Karpas-422 (cell line): ENCODE measurements at regions not wholly inside any gene's neighbourhood (a gene's known extent, or its start where the extent isn't known, plus 50 kb on each side); places are given as distances from the start of the nearest gene placed in this dataset.

Experiments
- DNase-seq: peaks from one replicate; pipeline ENCODE4 v3.0.0-alpha.2; 2015
- H2AFZ ChIP-seq: fragments of 200-600 bp; sonication (generic); 2 replicates; pipeline ENCODE4 v1.6.1; 2014; ENCODE audit warnings: antibody characterized with exemption, low read length, mixed read lengths
- H3K27ac ChIP-seq: fragments of 200-600 bp; sonication (generic); 2 replicates; pipeline ENCODE4 v1.5.1; 2014; ENCODE audit warnings: mild to moderate bottlenecking, low read length, moderate library complexity
- H3K27me3 ChIP-seq: fragments of 200-600 bp; sonication (generic); 2 replicates; pipeline ENCODE4 v1.6.1; 2014; ENCODE audit warnings: low read length, mixed read lengths
- H3K36me3 ChIP-seq: fragments of 200-600 bp; sonication (generic); 2 replicates; pipeline ENCODE4 v1.6.1; 2014; ENCODE audit warnings: low read length, mixed read lengths; ENCODE audit not compliant: insufficient read depth
- H3K4me1 ChIP-seq: fragments of 200-600 bp; sonication (generic); 2 replicates; pipeline ENCODE4 v1.6.1; 2014; ENCODE audit warnings: mild to moderate bottlenecking, low read length, mixed read lengths
- H3K4me2 ChIP-seq: fragments of 200-600 bp; sonication (generic); 2 replicates; pipeline ENCODE4 v1.6.1; 2014; ENCODE audit warnings: low read length, low read depth, mild to moderate bottlenecking; ENCODE audit not compliant: poor library complexity, severe bottlenecking
- H3K4me3 ChIP-seq: fragments of 200-600 bp; sonication (generic); 2 replicates; pipeline ENCODE4 v1.5.1; 2014; ENCODE audit warnings: mild to moderate bottlenecking, antibody characterized with exemption, low read length, mixed read lengths
- H3K79me2 ChIP-seq: fragments of 200-600 bp; sonication (generic); 2 replicates; pipeline ENCODE4 v1.6.1; 2014; ENCODE audit warnings: mild to moderate bottlenecking, low read length, mixed read lengths
- H3K9ac ChIP-seq: fragments of 200-600 bp; sonication (generic); 2 replicates; pipeline ENCODE4 v1.6.0; 2014; ENCODE audit warnings: low read length
- H3K9me2 ChIP-seq: fragments of 200-600 bp; sonication (generic), shearing (Covaris generic); replicated peaks from 2 replicates; pipeline ENCODE4 v1.6.0; 2014; ENCODE audit warnings: mild to moderate bottlenecking, low read length, moderate library complexity; ENCODE audit not compliant: insufficient read depth
- H3K9me3 ChIP-seq: fragments of 300-700, 200-600 bp; sonication (generic); 2 replicates; pipeline ENCODE4 v1.6.1; 2014; ENCODE audit warnings: low read length, mixed read lengths
- H4K20me1 ChIP-seq: fragments of 200-600 bp; sonication (generic); 2 replicates; pipeline ENCODE4 v1.6.1; 2014; ENCODE audit warnings: mild to moderate bottlenecking, antibody characterized with exemption, low read length, low read depth; ENCODE audit not compliant: insufficient read depth

DNA sequence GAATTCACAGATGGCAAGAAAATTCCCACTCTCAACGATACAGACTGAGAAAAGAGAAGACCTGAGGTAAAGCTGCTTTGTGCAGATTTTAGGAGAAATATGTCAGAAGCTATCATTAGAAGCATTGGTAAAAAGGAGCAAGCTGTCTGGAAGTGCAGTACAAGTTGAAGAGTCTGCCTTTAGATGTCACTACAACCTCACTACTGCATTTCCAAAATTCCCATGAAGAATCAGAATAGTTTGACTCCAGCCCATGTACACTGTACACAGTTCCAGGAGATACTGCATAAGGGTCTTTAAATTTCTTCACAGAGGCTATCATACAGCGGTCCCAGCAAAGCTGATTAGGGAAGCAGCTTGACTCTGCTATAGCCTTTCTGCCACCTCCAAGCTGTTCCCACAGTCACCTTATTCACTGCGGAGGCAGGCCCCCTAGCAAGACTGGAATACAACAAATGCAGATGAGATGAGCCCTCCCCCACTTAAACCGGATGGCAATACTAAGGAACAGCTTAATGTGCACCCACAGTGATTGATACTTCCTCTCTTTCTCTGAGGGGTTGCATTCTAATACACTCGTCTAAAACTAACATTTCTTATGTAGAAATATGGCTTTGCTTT is 527.4 kb downstream of the TMEM182 start:
- Histone ChIP-seq H3K4me3 (no peak overlapping the region), H3K9me2 (no peaks in the 10 kb centered on the region), H3K27me3 (no peaks in the 10 kb centered on the region), H3K27ac (no peak overlapping the region), H2AFZ (no peak overlapping the region), H3K9me3 (no peaks in the 10 kb centered on the region), H3K36me3 (no peaks in the 10 kb centered on the region), H3K9ac (no peak overlapping the region), H3K4me2 (no peak overlapping the region), H3K79me2 (no peaks in the 10 kb centered on the region), H3K4me1 (no peaks in the 10 kb centered on the region), H4K20me1 (no peaks in the 10 kb centered on the region)
- no peak for DNase-seq

DNA sequence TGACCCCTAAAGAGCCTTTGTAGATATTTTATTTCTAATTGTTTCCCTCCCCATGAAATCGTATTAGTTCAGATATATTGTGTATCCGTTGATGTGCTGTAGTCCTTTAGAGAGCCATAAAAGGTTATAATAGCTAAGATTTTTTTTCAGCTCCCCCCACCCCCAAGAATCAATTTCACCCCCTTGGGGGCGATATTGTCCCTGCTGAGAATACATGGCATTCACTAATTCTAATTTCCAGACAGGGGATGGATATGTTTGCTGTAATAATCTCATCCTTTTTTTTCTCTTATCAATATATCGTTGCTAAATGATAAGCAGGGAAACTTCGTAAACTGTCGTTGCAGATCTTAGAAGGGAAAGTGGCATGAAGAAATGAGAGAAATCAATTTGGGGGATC is 530.7 kb downstream of the TMEM182 start:
- Histone ChIP-seq H3K9me2 (no peaks in the 10 kb centered on the region), H3K79me2 (no peaks in the 10 kb centered on the region), H2AFZ (no peak overlapping the region), H3K4me2 (no peak overlapping the region), H3K27me3 (no peaks in the 10 kb centered on the region), H3K27ac (no peak overlapping the region), H4K20me1 (no peaks in the 10 kb centered on the region), H3K4me1 (no peaks in the 10 kb centered on the region), H3K4me3 (no peak overlapping the region), H3K9ac (no peak overlapping the region), H3K36me3 (no peaks in the 10 kb centered on the region), H3K9me3 (no peaks in the 10 kb centered on the region)
- no peak for DNase-seq

DNA sequence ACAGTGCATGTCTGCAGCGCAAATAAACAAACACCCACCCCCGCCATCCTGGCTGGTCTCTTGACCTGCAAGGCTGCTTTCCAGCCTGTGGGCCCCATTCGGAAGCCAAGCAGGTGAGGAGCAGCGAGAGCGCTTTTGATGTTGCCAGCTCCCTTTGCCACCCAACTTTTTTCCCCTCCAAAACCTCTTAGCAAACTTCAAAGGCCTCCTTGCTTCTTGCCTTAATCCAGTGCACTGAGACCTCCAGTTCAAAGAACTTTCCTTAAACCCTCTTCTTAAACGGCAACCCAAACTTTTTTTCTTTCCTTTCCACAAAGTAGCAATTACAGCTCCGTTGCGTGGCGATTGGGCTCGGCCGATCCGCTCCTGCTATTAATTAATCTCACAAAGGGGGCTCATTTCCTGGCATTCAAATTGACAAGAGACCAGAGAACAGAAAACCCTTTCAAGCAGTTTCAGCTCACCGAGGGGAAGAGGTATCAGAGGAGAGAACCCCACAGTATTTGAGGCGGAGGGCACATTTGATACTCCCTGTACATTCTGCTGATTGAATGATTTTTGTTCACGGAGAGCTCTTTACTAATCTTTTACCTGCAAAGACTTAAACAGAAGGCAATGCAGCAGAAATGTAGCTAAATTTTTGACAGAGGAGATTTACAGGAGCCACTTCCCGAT is 531.4 kb downstream of the TMEM182 start:
- Histone ChIP-seq H3K36me3 (no peaks in the 10 kb centered on the region), H3K9me3 (no peaks in the 10 kb centered on the region), H3K9me2 (no peaks in the 10 kb centered on the region), H3K27me3 (no peaks in the 10 kb centered on the region), H3K4me2 (no peak overlapping the region), H3K4me1 (no peaks in the 10 kb centered on the region), H4K20me1 (no peaks in the 10 kb centered on the region), H3K27ac (no peak overlapping the region), H3K79me2 (no peaks in the 10 kb centered on the region), H3K9ac (no peak overlapping the region), H3K4me3 (no peak overlapping the region), H2AFZ (no peak overlapping the region)
- DNase-seq: no peak

DNA sequence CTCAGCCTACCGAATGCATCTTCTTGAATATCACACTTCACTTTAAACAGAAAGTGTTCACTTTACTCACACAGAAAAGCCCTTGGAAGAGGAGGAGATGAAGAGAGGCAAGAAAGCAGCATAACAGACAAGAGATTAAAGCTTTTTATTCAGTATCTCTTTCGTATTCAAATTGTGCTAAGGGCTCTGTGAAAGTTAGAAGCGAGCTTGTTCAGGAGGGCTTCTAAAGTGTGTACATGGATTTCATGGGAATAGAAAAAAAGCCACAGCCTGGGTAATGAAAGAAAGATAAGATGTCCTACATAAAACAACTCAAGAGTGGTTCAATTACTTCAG is 531.9 kb downstream of the TMEM182 start:
- no peak overlapping the region for H2AFZ ChIP-seq
- H3K9ac ChIP-seq: no peak overlapping the region
- H3K9me3 ChIP-seq: no peaks in the 10 kb centered on the region
- H3K36me3 ChIP-seq: no peaks in the 10 kb centered on the region
- no peaks in the 10 kb centered on the region for H3K9me2 ChIP-seq
- no peaks in the 10 kb centered on the region for H3K79me2 ChIP-seq
- no peak for DNase-seq
- no peak overlapping the region for H3K4me3 ChIP-seq
- H3K4me2 ChIP-seq: no peak overlapping the region
- H3K27ac ChIP-seq: no peak overlapping the region
- H3K27me3 ChIP-seq: no peaks in the 10 kb centered on the region
- H4K20me1 ChIP-seq: no peaks in the 10 kb centered on the region
- no peaks in the 10 kb centered on the region for H3K4me1 ChIP-seq

DNA sequence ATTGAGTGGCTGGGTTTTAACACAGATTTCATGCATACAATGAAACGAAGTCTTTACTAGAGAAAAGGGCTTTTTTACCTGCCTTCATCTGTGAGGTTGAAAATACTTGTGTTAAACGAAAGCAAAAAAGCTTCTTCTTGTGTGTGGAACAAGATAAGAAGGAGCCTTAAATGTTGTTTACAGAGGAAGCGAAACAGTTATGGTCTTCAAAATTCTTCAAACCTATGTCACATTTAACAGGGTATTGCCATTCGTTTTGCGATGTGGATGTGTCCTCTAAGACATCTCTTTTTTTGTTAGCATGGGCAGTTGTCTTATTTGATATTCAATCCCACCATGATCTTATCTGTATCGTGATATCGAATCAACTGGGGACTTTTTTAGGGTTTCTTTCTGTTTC is 532.6 kb downstream of the TMEM182 start:
- H3K4me2 ChIP-seq: no peak overlapping the region
- DNase-seq: no peak
- no peak overlapping the region for H3K27ac ChIP-seq
- H3K27me3 ChIP-seq: no peaks in the 10 kb centered on the region
- no peaks in the 10 kb centered on the region for H3K36me3 ChIP-seq
- H3K9me2 ChIP-seq: no peaks in the 10 kb centered on the region
- no peaks in the 10 kb centered on the region for H3K4me1 ChIP-seq
- no peak overlapping the region for H3K4me3 ChIP-seq
- H4K20me1 ChIP-seq: no peaks in the 10 kb centered on the region
- no peak overlapping the region for H2AFZ ChIP-seq
- no peaks in the 10 kb centered on the region for H3K9me3 ChIP-seq
- no peaks in the 10 kb centered on the region for H3K79me2 ChIP-seq
- no peak overlapping the region for H3K9ac ChIP-seq

DNA sequence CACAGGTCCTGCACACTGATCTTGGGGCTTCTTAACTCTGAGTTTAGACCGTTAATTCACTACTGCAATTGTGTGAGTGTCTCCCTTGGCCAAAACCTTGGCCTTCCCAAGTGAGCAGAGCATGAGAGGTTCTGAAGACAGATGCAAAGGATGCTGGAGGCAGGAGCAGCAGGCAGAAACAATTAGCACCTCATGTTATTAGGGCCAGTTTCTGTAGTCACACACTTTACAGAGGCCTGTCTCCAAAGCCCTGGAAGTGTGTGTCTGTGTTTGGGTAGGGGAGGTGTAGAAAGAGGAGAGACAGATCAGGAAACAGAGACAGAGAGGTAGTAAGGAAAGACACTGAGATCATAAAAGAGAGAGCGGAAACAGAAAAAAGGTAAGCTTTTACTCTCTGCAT is 533.8 kb downstream of the TMEM182 start:
- no peaks in the 10 kb centered on the region for H3K4me1 ChIP-seq
- H3K4me2 ChIP-seq: no peak overlapping the region
- no peaks in the 10 kb centered on the region for H3K36me3 ChIP-seq
- no peaks in the 10 kb centered on the region for H3K79me2 ChIP-seq
- no peak overlapping the region for H2AFZ ChIP-seq
- H3K9me2 ChIP-seq: no peaks in the 10 kb centered on the region
- H3K4me3 ChIP-seq: no peak overlapping the region
- H3K9me3 ChIP-seq: no peaks in the 10 kb centered on the region
- no peaks in the 10 kb centered on the region for H3K27me3 ChIP-seq
- H4K20me1 ChIP-seq: no peaks in the 10 kb centered on the region
- H3K27ac ChIP-seq: no peak overlapping the region
- DNase-seq: no peak
- H3K9ac ChIP-seq: no peak overlapping the region

DNA sequence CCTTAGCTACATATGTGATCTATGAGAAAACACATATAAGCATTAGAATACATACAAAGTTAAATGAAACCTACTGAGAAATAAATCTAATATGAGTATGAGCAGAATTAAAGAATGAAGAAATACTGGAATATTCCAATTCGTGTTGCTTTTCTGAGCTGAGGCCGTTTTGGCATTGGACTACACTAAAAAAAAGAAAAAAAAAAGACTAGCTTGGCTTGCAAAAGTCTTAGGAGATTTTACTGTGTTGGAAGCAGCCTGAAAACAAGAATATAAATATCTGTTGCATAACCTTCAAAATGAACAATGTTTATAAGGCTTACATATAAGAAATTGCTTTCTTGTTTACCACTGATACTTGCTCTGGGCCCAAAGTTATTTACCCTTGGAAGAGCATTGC is 562.8 kb downstream of the TMEM182 start:
- Histone ChIP-seq H3K9me2 (no peaks in the 10 kb centered on the region), H3K27ac (no peak overlapping the region), H3K4me3 (no peak overlapping the region), H2AFZ (no peak overlapping the region), H3K36me3 (no peaks in the 10 kb centered on the region), H3K27me3 (no peaks in the 10 kb centered on the region), H3K9ac (no peak overlapping the region), H3K79me2 (no peaks in the 10 kb centered on the region), H4K20me1 (no peaks in the 10 kb centered on the region), H3K9me3 (no peaks in the 10 kb centered on the region; the same call in 1 of the 2 replicates), H3K4me1 (no peaks in the 10 kb centered on the region), H3K4me2 (no peak overlapping the region)
- no peak for DNase-seq

DNA sequence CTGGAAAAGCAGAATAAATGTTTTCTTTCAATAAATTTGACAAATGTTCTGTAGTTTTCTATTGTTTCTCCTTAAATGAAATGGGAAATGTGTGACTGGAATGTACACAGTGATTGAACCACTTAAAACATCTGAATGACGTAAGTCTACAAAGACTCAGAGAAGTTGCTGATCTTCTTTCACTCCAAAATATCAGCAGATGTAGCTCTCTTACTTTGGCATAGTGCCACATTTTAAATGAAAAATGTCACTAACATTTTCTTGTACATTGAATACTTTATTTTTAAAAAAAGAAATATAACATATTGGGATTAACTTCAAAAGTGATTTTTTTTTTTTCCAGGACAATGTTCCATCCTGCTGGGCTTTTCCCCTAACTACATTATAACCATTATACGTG is 565.6 kb downstream of the TMEM182 start:
- Histone ChIP-seq H3K27me3 (no peaks in the 10 kb centered on the region), H2AFZ (no peak overlapping the region), H3K27ac (no peak overlapping the region), H3K4me2 (no peak overlapping the region), H3K79me2 (no peaks in the 10 kb centered on the region), H3K4me1 (no peaks in the 10 kb centered on the region), H4K20me1 (no peaks in the 10 kb centered on the region), H3K9ac (no peak overlapping the region), H3K36me3 (no peaks in the 10 kb centered on the region), H3K9me2 (no peaks in the 10 kb centered on the region), H3K9me3 (no peaks in the 10 kb centered on the region), H3K4me3 (no peak overlapping the region)
- DNase-seq: no peak
